ENCODE measurements at regions not wholly inside any gene's neighbourhood (a gene's known extent, or its start where the extent isn't known, plus 50 kb on each side); places are given as distances from the start of the nearest gene placed in this dataset.

DNA sequence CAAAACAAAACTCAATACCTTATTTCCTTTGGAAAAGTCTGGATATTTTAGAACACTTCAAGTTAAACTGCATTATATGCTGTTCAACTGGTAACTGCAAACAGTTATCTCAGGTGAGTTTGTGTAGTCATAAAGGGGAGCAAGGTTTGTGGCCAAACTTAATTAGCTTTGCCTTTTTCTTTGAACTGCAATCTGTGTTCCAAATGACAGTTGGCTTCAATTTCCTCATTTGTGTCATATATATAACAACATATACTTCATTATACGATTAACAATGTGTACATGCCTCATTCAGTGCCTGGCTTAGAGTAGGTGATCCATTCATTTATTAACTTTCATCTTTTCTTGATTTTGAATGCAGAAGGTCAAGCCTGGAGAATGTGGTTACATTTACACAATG lies 55.8 kb downstream of the KCNE4 start:
- H3K27me3 ChIP-seq = no peaks in the 10 kb centered on the region
- no peaks in the 10 kb centered on the region for H3K9me3 ChIP-seq
- H3K4me3 ChIP-seq = no peak overlapping the region
- TF ChIP-seq POLR2A (IDR thresholded peaks at IDR 0.05; ENCODE audit: low read depth) (no peak), EP300 (IDR thresholded peaks at IDR 0.05) (no peak), POLR2AphosphoS5 (IDR thresholded peaks at IDR 0.05) (no peak)
- TF ChIP-seq, protein P1, sequence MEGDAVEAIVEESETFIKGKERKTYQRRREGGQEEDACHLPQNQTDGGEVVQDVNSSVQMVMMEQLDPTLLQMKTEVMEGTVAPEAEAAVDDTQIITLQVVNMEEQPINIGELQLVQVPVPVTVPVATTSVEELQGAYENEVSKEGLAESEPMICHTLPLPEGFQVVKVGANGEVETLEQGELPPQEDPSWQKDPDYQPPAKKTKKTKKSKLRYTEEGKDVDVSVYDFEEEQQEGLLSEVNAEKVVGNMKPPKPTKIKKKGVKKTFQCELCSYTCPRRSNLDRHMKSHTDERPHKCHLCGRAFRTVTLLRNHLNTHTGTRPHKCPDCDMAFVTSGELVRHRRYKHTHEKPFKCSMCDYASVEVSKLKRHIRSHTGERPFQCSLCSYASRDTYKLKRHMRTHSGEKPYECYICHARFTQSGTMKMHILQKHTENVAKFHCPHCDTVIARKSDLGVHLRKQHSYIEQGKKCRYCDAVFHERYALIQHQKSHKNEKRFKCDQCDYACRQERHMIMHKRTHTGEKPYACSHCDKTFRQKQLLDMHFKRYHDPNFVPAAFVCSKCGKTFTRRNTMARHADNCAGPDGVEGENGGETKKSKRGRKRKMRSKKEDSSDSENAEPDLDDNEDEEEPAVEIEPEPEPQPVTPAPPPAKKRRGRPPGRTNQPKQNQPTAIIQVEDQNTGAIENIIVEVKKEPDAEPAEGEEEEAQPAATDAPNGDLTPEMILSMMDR (IDR thresholded peaks at IDR 0.05) = no peak
- no peak overlapping the region for H3K27ac ChIP-seq (replicated peaks in 1 of 4)
- 88% methylated on average over 1 of the region's 1 CpG for WGBS
- no peaks in the 10 kb centered on the region for H3K36me3 ChIP-seq
- peak; percentile 7 for DNase-seq (ENCODE audit: extremely low spot score)
- intact Hi-C loops (cut with DNase I) = no loop called here
- H3K4me1 ChIP-seq = peaks cover 0 to 6% (median 3%) of the 10 kb centered on the region in 4 donors

DNA sequence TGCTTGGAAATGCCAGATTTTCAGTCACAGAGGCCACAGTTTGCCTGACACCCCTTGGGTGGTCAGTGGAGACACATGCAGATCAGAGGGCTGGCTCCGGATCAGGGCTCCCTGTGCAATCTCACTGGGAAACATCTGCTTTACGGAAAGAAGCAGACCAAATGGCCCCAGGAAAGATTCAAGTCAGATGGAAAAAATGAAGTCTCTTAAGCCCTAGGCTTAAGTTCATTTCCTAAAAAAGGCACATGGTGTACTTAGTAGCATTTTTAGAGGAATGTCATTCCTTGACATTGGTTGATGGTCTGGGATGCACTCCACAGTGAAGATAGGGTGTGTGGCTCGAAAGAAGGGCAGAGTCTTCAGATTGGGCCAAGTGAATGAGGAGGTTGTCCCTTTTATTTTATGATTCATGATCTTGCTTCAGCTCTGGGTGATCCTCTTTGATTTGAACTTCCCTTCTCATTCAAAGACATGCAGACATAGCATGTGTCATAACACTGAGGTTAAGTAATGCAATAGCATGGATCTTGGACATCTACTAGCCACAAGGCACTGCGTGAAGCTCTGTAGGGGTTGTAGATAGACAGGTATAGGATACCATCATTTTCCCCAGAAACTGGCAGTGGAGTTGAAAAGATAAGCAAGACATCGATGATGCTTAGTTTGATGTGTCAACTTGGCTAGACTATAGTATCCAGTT lies 56.5 kb downstream of the KCNE4 start:
- WGBS = 53% methylated on average over 5 of the region's 5 CpGs
- Histone ChIP-seq H3K4me3 (no peak overlapping the region), H3K9me3 (no peaks in the 10 kb centered on the region), H3K36me3 (no peaks in the 10 kb centered on the region), H3K4me1 (no peaks in the 10 kb centered on the region), H3K27me3 (no peaks in the 10 kb centered on the region), H3K27ac (replicated peaks in 1 of 4) (no peak overlapping the region)
- peak; percentile 34 for DNase-seq (ENCODE audit: extremely low spot score)
- intact Hi-C loops (cut with DNase I) = no loop called here
- TF ChIP-seq, protein P1 (IDR thresholded peaks at IDR 0.05) = no peak
- TF ChIP-seq POLR2A (IDR thresholded peaks at IDR 0.05; ENCODE audit: low read depth) (no peak), POLR2AphosphoS5 (IDR thresholded peaks at IDR 0.05) (no peak), EP300 (IDR thresholded peaks at IDR 0.05) (no peak)

DNA sequence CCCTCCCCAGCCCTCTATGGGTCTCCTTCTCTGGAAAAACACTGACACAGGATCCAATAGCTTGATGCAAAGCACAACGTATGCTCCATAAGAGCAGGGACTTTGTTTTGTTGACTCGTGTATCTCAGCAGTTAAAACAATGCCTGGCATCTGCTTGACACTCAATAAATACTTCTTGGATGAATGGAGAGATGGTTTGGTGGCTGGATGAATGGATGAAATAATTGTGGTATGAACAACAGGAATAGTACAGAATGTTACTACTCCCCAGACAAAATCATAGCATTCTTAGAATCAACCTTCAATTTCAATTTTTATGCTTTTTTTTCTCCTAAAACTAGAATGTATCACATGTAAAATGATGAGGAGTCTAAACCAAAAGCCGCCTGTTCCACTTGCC lies 57.4 kb downstream of the KCNE4 start:
- H3K27ac ChIP-seq (replicated peaks in 1 of 4) = no peak overlapping the region
- no peak for TF ChIP-seq POLR2AphosphoS5 (IDR thresholded peaks at IDR 0.05)
- TF ChIP-seq EP300 (IDR thresholded peaks at IDR 0.05) = no peak
- no peak for TF ChIP-seq POLR2A (IDR thresholded peaks at IDR 0.05; ENCODE audit: low read depth)
- TF ChIP-seq, protein P1 (IDR thresholded peaks at IDR 0.05) = no peak
- intact Hi-C loops (cut with DNase I) = no loop called here
- no peaks in the 10 kb centered on the region for H3K9me3 ChIP-seq
- no peaks in the 10 kb centered on the region for H3K27me3 ChIP-seq
- H3K4me3 ChIP-seq = no peak overlapping the region
- no peaks in the 10 kb centered on the region for H3K36me3 ChIP-seq
- WGBS = 53% methylated on average over 3 of the region's 3 CpGs
- DNase-seq (ENCODE audit: extremely low spot score) = no peak
- no peaks in the 10 kb centered on the region for H3K4me1 ChIP-seq

DNA sequence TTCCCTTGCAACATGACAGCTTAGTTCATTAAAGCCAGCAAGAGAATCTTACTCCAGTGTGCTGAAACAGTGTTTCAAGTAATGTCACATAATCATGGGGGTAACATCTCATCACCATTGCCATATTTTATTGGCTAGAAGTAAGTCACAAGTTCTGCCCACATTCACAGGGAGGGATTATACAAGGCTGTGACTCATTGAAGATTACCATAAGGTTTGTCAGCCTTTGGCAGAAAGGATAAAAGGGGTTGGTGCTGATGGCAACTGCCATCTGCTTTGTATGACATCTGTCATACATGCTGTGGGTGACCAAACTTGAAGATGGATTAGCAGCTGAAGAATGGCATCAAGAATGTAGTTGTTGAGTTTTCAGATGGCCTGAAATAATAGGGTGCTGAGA lies 61.2 kb downstream of the KCNE4 start:
- Histone ChIP-seq H3K36me3 (no peaks in the 10 kb centered on the region), H3K4me3 (no peak overlapping the region), H3K27me3 (no peaks in the 10 kb centered on the region), H3K27ac (replicated peaks in 1 of 4) (no peak overlapping the region), H3K9me3 (no peaks in the 10 kb centered on the region), H3K4me1 (no peaks in the 10 kb centered on the region)
- no peak for DNase-seq (ENCODE audit: extremely low spot score)
- intact Hi-C loops (cut with DNase I) = no loop called here
- TF ChIP-seq EP300 (IDR thresholded peaks at IDR 0.05) (no peak), POLR2AphosphoS5 (IDR thresholded peaks at IDR 0.05) (no peak), POLR2A (IDR thresholded peaks at IDR 0.05; ENCODE audit: low read depth) (no peak)
- TF ChIP-seq, protein P1 (IDR thresholded peaks at IDR 0.05) = no peak

DNA sequence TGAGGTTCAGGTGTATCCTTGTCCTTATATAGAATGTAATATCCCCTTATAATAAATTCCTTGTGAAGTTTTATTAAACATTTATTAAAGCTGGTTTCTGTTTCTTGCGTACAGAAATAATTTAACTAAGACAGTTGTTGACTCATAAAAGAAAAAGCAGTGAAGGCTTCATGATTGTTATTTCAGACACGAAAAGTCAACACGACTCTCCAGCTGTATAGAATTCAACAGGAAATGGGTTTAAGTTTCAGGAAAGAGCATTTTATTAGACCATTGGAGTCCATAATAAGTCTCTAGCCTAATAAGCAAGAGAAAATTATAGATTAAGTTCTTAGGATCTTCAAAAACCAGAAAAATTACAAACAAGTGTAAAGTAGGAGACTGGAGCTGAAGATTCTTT lies 62.2 kb downstream of the KCNE4 start:
- intact Hi-C loops (cut with DNase I) = no loop called here
- Histone ChIP-seq H3K4me3 (no peak overlapping the region), H3K9me3 (no peaks in the 10 kb centered on the region), H3K36me3 (no peaks in the 10 kb centered on the region), H3K4me1 (no peaks in the 10 kb centered on the region), H3K27me3 (no peaks in the 10 kb centered on the region), H3K27ac (replicated peaks in 1 of 4) (no peak overlapping the region)
- TF ChIP-seq POLR2AphosphoS5 (IDR thresholded peaks at IDR 0.05) (no peak), EP300 (IDR thresholded peaks at IDR 0.05) (no peak)
- 77% methylated on average over 3 of the region's 3 CpGs for WGBS
- DNase-seq (ENCODE audit: extremely low spot score) = no peak
